Glomerular endothelial cell (primary cell): ENCODE measurements at regions not wholly inside any gene's neighbourhood (a gene's known extent, or its start where the extent isn't known, plus 50 kb on each side); places are given as distances from the start of the nearest gene placed in this dataset.

Experiments used
- DNase-seq: peaks from one replicate; pipeline ENCODE4 v3.0.0-alpha.2; 2011; ENCODE audit warnings: low read depth, low spot score; ENCODE audit errors: extremely low read depth

- DNase-seq, result no peak
Measured at GRCh38 chr3:459311-459670, 262.7 kb downstream of the CHL1 start.

GRCh38 chr3:461006-461405 is 264.4 kb downstream of the CHL1 start:
- no peak for DNase-seq

GRCh38 chr3:462851-463250 is 266.3 kb downstream of the CHL1 start:
- DNase-seq, result no peak

- DNase-seq, result no peak
Measured at GRCh38 chr3:463252-464192, 267.0 kb downstream of the CHL1 start.

GRCh38 chr3:464255-464654 is 267.7 kb downstream of the CHL1 start:
- DNase-seq, result no peak

- DNase-seq, result no peak
Measured at GRCh38 chr3:468172-468571, 271.6 kb downstream of the CHL1 start.

GRCh38 chr3:473033-473800 is 276.7 kb downstream of the CHL1 start:
- DNase-seq, result no peak

GRCh38 chr3:474828-475227 is 278.3 kb downstream of the CHL1 start:
- no peak for DNase-seq

- no peak for DNase-seq
Measured at GRCh38 chr3:480070-480469, 283.5 kb downstream of the CHL1 start.

- DNase-seq, result no peak
Measured at GRCh38 chr3:481111-481510, 284.5 kb downstream of the CHL1 start.

- DNase-seq, result no peak
Measured at GRCh38 chr3:481680-482079, 285.1 kb downstream of the CHL1 start.

- DNase-seq, result no peak
Measured at GRCh38 chr3:482479-482878, 285.9 kb downstream of the CHL1 start.

- no peak for DNase-seq
Measured at GRCh38 chr3:484341-484740, 287.8 kb downstream of the CHL1 start.

GRCh38 chr3:487614-488013 is 291.1 kb downstream of the CHL1 start:
- DNase-seq, result no peak

GRCh38 chr3:492586-493316 is 296.2 kb downstream of the CHL1 start:
- no peak for DNase-seq

- no peak for DNase-seq
Measured at GRCh38 chr3:494190-494589, 297.6 kb downstream of the CHL1 start.

GRCh38 chr3:498487-498886 is 301.9 kb downstream of the CHL1 start:
- no peak for DNase-seq

GRCh38 chr3:499001-499761 is 302.6 kb downstream of the CHL1 start:
- no peak for DNase-seq

GRCh38 chr3:502486-502885 is 305.9 kb downstream of the CHL1 start:
- DNase-seq, result no peak

GRCh38 chr3:513301-513700 is 316.7 kb downstream of the CHL1 start:
- no peak for DNase-seq

GRCh38 chr3:514192-514591 is 317.6 kb downstream of the CHL1 start:
- DNase-seq, result no peak
